Esophagus muscularis mucosa (tissue), 3 donors: ENCODE measurements at regions not wholly inside any gene's neighbourhood (a gene's known extent, or its start where the extent isn't known, plus 50 kb on each side); places are given as distances from the start of the nearest gene placed in this dataset.

Experiments
- CTCF ChIP-seq, 3 experiments: fragments of 200-600 bp in 2 of 3; fragments of 450-650 bp in 1 of 3; sonication (generic) in 2 of 3; IDR thresholded peaks; one replicate each; pipeline ENCODE4 v1.5.1; 2017 to 2019; ENCODE audit warnings: antibody characterized with exemption in 3 of 3, mild to moderate bottlenecking in 2 of 3, moderate library complexity in 1 of 3
- POLR2AphosphoS5 ChIP-seq, 2 donors: sonication (generic); formaldehyde crosslinking; IDR thresholded peaks; one replicate each; pipeline ENCODE4 v1.6.1; 2017; ENCODE audit warnings: antibody characterized with exemption in 2 of 2

- TF ChIP-seq POLR2AphosphoS5 (IDR thresholded peaks at IDR 0.05): no peak
- TF ChIP-seq CTCF (IDR thresholded peaks at IDR 0.05): no peak
Observed at GRCh38 chr12:91985002-91985787, 160.5 kb downstream of the BTG1 start.
